ENCODE measurements at regions not wholly inside any gene's neighbourhood (a gene's known extent, or its start where the extent isn't known, plus 50 kb on each side); places are given as distances from the start of the nearest gene placed in this dataset.

GRCh38 chr15:85976102-85976501 is 103.6 kb upstream of the AGBL1 start:
- DNase-seq (ENCODE audit: low spot score) = no peak
- no peak for TF ChIP-seq CTCF (IDR thresholded peaks at IDR 0.05)
- Histone ChIP-seq H3K4me1 (no peaks in the 10 kb centered on the region), H3K4me3 (no peak overlapping the region), H3K27ac (no peak overlapping the region), H3K27me3 (no peaks in the 10 kb centered on the region), H3K9me3 (peaks cover 0 to 9% of the 10 kb centered on the region in 2 donors), H3K36me3 (no peaks in the 10 kb centered on the region)

- no peak for DNase-seq (ENCODE audit: low spot score)
- Histone ChIP-seq H3K9me3 (peaks cover 0 to 10% of the 10 kb centered on the region in 2 donors), H3K4me1 (no peaks in the 10 kb centered on the region), H3K36me3 (no peaks in the 10 kb centered on the region), H3K4me3 (no peak overlapping the region), H3K27ac (no peak overlapping the region), H3K27me3 (no peaks in the 10 kb centered on the region)
- TF ChIP-seq CTCF (IDR thresholded peaks at IDR 0.05) = no peak
Measured at GRCh38 chr15:85976986-85977385, 102.7 kb upstream of the AGBL1 start.

GRCh38 chr15:85977586-85977985 is 102.1 kb upstream of the AGBL1 start:
- H3K27ac ChIP-seq = no peak overlapping the region
- no peaks in the 10 kb centered on the region for H3K36me3 ChIP-seq
- no peak for DNase-seq (ENCODE audit: low spot score)
- H3K27me3 ChIP-seq = no peaks in the 10 kb centered on the region
- H3K9me3 ChIP-seq = peaks cover 0 to 15% of the 10 kb centered on the region in 2 donors
- H3K4me1 ChIP-seq = no peaks in the 10 kb centered on the region
- TF ChIP-seq CTCF (IDR thresholded peaks at IDR 0.05) = no peak
- H3K4me3 ChIP-seq = no peak overlapping the region

- no peak for DNase-seq (ENCODE audit: low spot score)
- no peak for TF ChIP-seq CTCF (IDR thresholded peaks at IDR 0.05)
Measured at GRCh38 chr15:85979929-85980328, 99.7 kb upstream of the AGBL1 start.

GRCh38 chr15:85980946-85981345 is 98.7 kb upstream of the AGBL1 start:
- no peaks in the 10 kb centered on the region for H3K4me1 ChIP-seq

More at GRCh38 chr15:85979929-85980328, 99.7 kb upstream of the AGBL1 start:
- Histone ChIP-seq H3K27me3 (no peaks in the 10 kb centered on the region), H3K27ac (no peak overlapping the region), H3K4me1 (no peaks in the 10 kb centered on the region), H3K36me3 (no peaks in the 10 kb centered on the region), H3K9me3 (peaks cover 0 to 15% of the 10 kb centered on the region in 2 donors), H3K4me3 (no peak overlapping the region)

More at GRCh38 chr15:85980946-85981345, 98.7 kb upstream of the AGBL1 start:
- no peaks in the 10 kb centered on the region for H3K27me3 ChIP-seq
- H3K9me3 ChIP-seq = peaks cover 0 to 14% of the 10 kb centered on the region in 2 donors
- TF ChIP-seq CTCF (IDR thresholded peaks at IDR 0.05) = no peak
- DNase-seq (ENCODE audit: low spot score) = no peak
- H3K36me3 ChIP-seq = no peaks in the 10 kb centered on the region
- H3K27ac ChIP-seq = no peak overlapping the region
- no peak overlapping the region for H3K4me3 ChIP-seq

All from right atrium auricular region (tissue), 2 donors.